NCI-H2196 treated with DMSO at 0.1 percent for 48 hours (cell line): ENCODE measurements at regions not wholly inside any gene's neighbourhood (a gene's known extent, or its start where the extent isn't known, plus 50 kb on each side); places are given as distances from the start of the nearest gene placed in this dataset.

Experiments
- DNase-seq: peaks from one replicate; lab custom pipeline; 2025; ENCODE audit not compliant: unreplicated experiment; lab: John Stamatoyannopoulos, UW

DNA sequence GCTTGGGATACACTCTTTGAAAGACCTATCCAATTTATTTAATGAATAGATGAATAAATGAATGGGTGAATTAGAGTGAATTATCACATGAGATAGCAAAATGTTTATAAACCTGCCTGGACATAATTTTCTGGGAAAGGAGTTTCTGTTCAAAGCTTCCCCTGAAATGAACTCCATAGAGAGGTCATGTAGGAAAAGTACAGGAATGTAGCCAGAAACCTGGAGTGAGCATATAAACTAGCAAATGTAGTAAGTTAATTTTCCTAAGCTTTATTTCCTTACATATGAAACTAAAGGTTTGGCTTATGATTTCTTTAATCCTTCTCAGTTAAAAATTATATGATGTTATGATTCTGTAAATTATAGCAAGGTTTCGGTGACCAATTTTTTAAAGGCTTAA, 380.3 kb upstream of the RSPO3 start:
- DNase-seq: no peak

GRCh38 chr6:126738641-126739040, 379.8 kb upstream of the RSPO3 start:
- DNase-seq: no peak

DNA sequence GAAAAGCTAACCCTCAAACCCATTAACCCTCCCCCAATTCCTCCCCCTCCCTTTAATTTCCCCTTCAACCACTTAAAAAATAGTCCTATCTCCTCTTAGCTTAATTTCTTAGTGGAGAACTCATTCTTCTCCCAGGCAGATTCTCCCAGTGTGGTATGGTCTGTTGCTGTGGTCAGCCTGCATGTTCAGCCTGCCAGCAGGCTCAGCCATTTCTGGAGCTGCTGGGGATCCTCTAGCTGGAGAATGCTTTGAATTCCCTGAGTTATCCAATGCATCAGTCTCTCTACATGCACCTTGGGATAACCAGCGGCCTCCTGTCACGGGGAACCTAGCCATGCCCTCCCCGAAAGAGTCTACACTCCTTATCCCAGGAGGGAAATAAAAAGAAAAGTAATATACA, 375.4 kb upstream of the RSPO3 start:
- no peak for DNase-seq

DNA sequence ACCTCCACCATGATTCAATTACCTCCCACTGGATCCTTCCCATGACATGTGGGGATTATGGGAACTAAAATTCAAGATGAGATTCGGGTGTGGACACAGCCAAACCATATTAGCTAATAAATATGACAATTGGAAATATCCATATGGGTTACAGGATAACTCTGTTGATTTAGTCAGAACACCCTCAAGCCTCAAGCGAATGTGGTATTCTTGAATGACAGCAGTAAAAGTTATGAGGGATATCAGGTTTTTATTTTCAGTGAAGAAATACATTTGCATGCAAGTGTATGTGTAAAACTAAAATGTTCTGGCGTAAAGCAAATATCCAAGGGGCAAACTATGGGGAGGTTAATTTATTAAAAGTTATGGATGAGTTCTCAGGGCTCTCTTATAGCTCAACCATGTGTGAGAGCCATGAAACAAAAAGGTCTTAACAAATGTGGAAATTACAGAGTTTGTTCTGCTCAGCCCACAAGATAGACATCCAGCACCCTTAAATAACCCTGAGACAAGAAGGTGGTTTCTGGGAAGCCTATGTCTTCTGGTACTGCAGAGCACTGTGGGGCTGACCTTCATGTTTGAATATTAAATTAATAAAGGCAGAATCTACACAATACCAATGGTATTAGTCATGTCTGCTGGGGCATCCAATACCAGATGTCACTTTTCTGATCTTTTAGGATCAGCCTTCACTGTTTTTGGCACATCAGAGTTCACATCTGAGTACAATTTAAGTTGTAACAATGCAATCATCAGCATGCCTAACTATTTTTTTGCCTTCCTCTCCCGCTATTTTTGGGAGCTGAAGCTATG, 370.5 kb upstream of the RSPO3 start:
- no peak for DNase-seq

GRCh38 chr6:126753606-126754005, 364.9 kb upstream of the RSPO3 start:
- DNase-seq: no peak

DNA sequence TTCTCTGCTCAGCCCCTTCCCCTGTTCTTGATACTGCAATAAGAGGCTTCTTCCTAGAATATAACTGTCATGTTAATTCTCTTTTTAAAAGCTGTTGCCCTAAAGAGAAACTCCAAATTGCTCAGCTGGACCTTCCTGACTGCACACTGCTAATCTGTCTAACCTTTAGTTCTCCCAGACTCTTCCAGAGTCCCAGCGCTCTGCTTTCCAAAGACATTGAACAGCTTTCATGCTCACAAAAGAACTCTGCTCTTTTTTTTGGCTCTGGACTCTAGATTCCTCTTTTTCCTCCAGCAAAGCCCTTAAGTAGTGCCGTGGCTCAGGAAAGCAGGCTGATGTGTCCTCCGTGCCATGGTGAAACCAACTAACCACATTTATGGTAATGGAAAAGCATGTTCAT, 356.6 kb upstream of the RSPO3 start:
- DNase-seq: no peak

- no peak for DNase-seq
Observed at GRCh38 chr6:126764104-126764503, 354.4 kb upstream of the RSPO3 start.

DNA sequence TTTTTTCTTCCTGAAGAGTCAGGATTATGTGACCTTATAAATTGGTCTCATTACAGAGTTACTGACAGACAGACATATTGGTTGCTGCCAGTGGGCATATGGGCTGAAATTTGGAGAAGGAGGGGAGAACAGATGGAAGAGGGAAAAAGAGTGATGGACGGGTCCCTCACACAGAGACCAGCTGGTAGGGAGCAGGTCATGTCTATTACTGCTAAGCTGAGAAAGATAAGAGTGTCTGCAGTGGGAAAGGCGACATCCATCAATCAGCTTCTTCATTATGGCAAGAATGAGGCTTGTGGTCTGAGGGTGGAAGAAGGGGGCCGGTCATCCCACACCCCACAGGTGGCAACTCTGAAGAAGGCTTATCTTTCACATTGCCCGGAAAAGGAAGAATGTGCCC, 353.8 kb upstream of the RSPO3 start:
- DNase-seq: no peak

DNA sequence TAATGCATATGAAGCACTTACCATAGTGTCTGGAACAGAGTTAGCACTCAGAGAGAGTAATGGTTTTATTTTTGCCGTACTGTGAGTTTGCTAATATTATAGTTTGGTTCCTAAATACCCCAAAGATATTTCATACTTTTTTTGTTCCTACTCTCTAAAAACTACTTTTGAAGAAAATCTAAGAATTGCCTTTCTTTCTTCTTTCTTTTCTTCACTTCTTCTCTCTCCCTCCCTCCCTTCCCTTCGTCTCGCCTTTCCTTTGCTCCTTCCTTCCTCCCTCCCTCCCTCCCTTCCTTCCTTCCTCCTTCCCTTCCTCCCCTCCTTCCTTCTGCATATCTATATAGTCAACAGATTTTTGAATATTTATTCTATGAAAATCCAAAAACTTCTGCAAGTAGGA, 351.7 kb upstream of the RSPO3 start:
- no peak for DNase-seq

DNA sequence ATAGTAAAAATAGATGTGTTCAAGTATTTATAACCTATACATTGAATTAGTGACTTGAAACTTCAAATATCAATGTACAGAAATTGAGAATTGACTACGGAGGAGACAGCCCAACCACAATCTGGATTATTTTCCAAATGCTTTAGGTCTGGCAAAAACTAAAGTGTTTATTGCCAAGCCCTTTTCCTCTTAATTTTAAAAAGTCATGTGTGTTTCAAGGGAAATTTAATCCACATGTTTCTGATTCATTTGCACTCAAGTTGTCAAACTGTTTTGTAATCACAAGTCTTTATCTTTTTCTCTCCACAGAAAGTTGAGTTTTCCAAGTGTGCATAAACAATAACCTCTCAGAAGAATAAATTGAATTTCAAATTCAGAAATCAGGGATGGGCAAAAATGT, 350.8 kb upstream of the RSPO3 start:
- DNase-seq: no peak

- DNase-seq: no peak
Observed at GRCh38 chr6:126770176-126770575, 348.3 kb upstream of the RSPO3 start.

GRCh38 chr6:126773112-126773805, 345.2 kb upstream of the RSPO3 start:
- no peak for DNase-seq

- no peak for DNase-seq
Observed at GRCh38 chr6:126779331-126779730, 339.1 kb upstream of the RSPO3 start.

- no peak for DNase-seq
Observed at GRCh38 chr6:126781582-126781981, 336.9 kb upstream of the RSPO3 start.

- no peak for DNase-seq
Observed at GRCh38 chr6:126784161-126784790, 334.2 kb upstream of the RSPO3 start.

- no peak for DNase-seq
Observed at GRCh38 chr6:126786262-126786661, 332.2 kb upstream of the RSPO3 start.

- no peak for DNase-seq
Observed at GRCh38 chr6:126787635-126788034, 330.8 kb upstream of the RSPO3 start.

- DNase-seq: no peak
Observed at GRCh38 chr6:126788861-126789365, 329.6 kb upstream of the RSPO3 start.

GRCh38 chr6:126792340-126793085, 326.0 kb upstream of the RSPO3 start:
- DNase-seq: no peak

- DNase-seq: no peak
Observed at GRCh38 chr6:126795161-126795560, 323.3 kb upstream of the RSPO3 start.

- DNase-seq: no peak
Observed at GRCh38 chr6:126797981-126798380, 320.5 kb upstream of the RSPO3 start.
